Hematopoietic multipotent progenitor cell treated with erythropoietin and hydrocortisone succinate and interleukin-3 and kit ligand, for 17 days (in vitro differentiated cells): ENCODE measurements at regions not wholly inside any gene's neighbourhood (a gene's known extent, or its start where the extent isn't known, plus 50 kb on each side); places are given as distances from the start of the nearest gene placed in this dataset.
"Not testable (repeated sequence)": the region's sequence is repeated elsewhere in the genome, so short reads cannot be mapped to it uniquely, and the experiment has no call there.

Experiments used
- DNase-seq: peaks from one replicate; pipeline ENCODE4 v3.0.0-alpha.2; 2015; ENCODE audit warnings: low spot score

- DNase-seq, result no peak
Measured at GRCh38 chr6:121639021-121639420, 203.6 kb downstream of the GJA1 start.

- no peak for DNase-seq
Measured at GRCh38 chr6:121641158-121641557, 205.7 kb downstream of the GJA1 start.

GRCh38 chr6:121645100-121645745, 209.8 kb downstream of the GJA1 start:
- no peak for DNase-seq

- DNase-seq, result no peak
Measured at GRCh38 chr6:121647905-121648304, 212.5 kb downstream of the GJA1 start.

- no peak for DNase-seq
Measured at GRCh38 chr6:121649951-121650350, 214.5 kb downstream of the GJA1 start.

GRCh38 chr6:121651420-121651819, 216.0 kb downstream of the GJA1 start:
- no peak for DNase-seq

- no peak for DNase-seq
Measured at GRCh38 chr6:121652223-121652622, 216.8 kb downstream of the GJA1 start.

GRCh38 chr6:121652726-121653623, 217.5 kb downstream of the GJA1 start:
- DNase-seq, result no peak

- DNase-seq, result no peak
Measured at GRCh38 chr6:121653624-121654008, 218.2 kb downstream of the GJA1 start.

GRCh38 chr6:121657972-121658371, 222.5 kb downstream of the GJA1 start:
- no peak for DNase-seq

- no peak for DNase-seq
Measured at GRCh38 chr6:121660277-121660676, 224.8 kb downstream of the GJA1 start.

- DNase-seq, result no peak
Measured at GRCh38 chr6:121663292-121663810, 227.9 kb downstream of the GJA1 start.

GRCh38 chr6:121664158-121664557, 228.7 kb downstream of the GJA1 start:
- DNase-seq, result no peak

GRCh38 chr6:121666814-121667213, 231.4 kb downstream of the GJA1 start:
- DNase-seq, result no peak

- no peak for DNase-seq
Measured at GRCh38 chr6:121668259-121668658, 232.8 kb downstream of the GJA1 start.

- DNase-seq, result no peak
Measured at GRCh38 chr6:121670511-121670910, 235.1 kb downstream of the GJA1 start.

GRCh38 chr6:121677571-121677970, 242.1 kb downstream of the GJA1 start:
- DNase-seq, result no peak

GRCh38 chr6:121678245-121678644, 242.8 kb downstream of the GJA1 start:
- DNase-seq, result no peak

GRCh38 chr6:121680058-121680457, 244.6 kb downstream of the GJA1 start:
- DNase-seq, result no peak

- DNase-seq, result no peak
Measured at GRCh38 chr6:121682666-121683065, 247.2 kb downstream of the GJA1 start.

GRCh38 chr6:121685806-121686205, 250.4 kb downstream of the GJA1 start:
- DNase-seq, result not testable (repeated sequence)

- no peak for DNase-seq
Measured at GRCh38 chr6:121686611-121687023, 251.2 kb downstream of the GJA1 start.

GRCh38 chr6:121688974-121689373, 253.5 kb downstream of the GJA1 start:
- no peak for DNase-seq
